GM21737 (cell line): ENCODE measurements at regions not wholly inside any gene's neighbourhood (a gene's known extent, or its start where the extent isn't known, plus 50 kb on each side); places are given as distances from the start of the nearest gene placed in this dataset.
A peak's percentile ranks its signal among the peaks of the same experiment; 100 is the strongest.

Experiments
- ATAC-seq: cut with Tn5 transposase; IDR thresholded peaks from one replicate; pipeline ENCODE4 v1.9.1; 2021; ENCODE audit warnings: mild to moderate bottlenecking, moderate library complexity; ENCODE audit not compliant: unreplicated experiment

DNA sequence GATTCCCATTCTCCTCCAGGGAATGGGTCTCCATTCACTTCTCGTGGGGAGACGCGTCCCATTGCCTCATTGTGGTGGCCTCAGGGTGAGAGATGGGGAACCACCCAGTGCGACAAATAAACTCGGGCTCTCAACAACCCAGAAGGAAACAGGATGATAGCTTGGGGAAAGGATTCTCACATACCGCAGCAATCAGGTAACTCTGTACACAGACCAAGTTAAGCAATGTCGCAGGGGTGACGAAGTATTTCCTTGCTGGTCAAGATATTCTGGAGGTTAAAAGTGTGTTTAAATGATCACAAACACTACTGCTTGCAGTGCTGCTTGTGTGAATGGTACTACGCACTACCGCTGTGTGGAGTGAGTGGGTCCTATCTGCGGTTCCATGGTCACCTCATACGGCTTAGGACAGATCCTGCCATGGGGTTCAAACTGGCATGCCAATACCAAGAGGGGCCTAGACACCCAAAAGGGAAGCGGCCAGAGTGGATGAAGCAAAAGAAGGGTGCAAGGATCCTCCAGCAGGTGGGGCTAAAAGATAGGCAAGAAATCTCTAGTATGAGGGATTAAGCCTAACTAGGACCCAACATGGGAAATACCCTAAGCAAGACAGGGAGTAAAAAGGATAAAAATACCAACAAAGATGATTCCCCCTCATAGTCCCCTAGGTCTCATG lies 143.8 kb upstream of the TMEM106B start:
- ATAC-seq = peak; percentile 62

- ATAC-seq = no peak
Measured at GRCh38 chr7:12069757-12070156, 141.3 kb upstream of the TMEM106B start.

DNA sequence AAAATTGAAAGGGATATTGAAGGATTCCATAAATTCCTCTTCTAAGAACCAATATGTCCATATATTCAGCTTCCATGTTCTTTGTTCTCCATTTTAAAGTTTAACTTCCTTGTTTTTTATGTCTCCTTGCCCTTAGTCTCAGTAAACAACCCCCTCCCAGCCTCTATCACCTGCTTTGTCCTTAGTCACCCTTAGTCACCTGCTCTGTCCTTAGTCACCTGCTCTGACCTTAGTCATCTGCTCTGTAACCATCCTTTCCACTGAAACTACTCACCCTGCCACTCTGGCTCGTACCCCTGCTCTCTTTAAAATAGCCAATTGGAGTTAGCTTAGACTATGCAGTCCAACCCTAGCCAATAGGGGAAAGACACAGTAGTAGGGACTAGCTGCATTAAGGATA lies 136.2 kb upstream of the TMEM106B start:
- ATAC-seq = no peak

DNA sequence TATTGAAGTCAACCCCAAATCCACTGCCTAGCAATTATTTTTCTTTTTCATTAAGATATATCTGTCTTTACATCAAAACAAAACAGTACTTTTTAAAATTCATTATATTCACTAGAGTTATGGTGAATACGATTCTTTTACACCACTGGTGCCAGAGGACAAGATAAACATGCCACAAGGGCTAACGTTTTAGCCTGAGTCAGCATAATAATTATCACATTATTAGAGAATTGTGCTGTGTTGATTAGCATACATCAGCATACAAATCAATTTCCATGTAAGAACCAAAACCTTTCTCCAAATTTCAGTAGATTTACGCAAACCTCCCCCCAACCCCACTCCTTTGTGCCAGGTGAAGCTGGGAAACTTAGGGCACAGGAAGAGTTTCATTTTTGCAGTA lies 131.1 kb upstream of the TMEM106B start:
- ATAC-seq = no peak

GRCh38 chr7:12085516-12085915 lies 125.6 kb upstream of the TMEM106B start:
- no peak for ATAC-seq

DNA sequence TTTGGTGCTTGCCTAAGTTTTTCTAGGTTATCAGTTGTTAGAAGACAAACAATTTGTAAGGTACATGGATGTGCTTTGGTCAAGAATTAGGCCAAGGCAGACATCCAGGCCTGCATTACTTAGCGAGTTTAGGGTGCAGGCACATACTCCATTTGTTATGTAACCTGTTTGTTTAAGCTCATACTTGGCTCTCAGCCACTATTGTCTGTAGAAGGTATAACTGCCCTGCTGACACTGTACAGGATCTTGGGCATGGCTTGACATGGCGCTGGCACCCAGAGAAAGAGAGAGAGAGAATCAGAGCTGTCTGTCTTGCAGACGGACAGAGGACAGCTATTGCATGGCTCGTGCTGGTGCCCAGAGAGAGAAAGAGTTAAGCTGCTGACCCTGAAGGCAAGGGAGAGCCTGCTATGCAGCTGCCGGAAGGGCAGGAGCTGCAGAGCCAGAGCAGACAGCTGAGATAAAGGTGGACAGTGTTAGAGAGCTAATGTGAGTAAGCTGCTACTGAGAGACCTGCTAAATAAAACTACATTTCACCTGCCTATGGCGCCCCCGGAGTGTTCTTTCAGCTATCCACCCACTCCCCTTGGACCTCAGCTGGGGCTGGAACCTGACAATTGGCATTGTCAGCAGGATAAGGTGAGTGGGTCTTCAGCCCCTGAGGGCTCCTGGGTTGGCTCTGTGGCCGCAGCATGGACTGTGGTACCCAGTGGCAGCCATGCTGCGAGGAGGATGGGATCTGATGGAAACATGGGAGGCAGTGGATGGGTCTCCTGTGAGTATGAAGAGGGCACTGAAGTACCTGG lies 120.9 kb upstream of the TMEM106B start:
- no peak for ATAC-seq

- ATAC-seq = no peak
Measured at GRCh38 chr7:12090757-12091221, 120.3 kb upstream of the TMEM106B start.

DNA sequence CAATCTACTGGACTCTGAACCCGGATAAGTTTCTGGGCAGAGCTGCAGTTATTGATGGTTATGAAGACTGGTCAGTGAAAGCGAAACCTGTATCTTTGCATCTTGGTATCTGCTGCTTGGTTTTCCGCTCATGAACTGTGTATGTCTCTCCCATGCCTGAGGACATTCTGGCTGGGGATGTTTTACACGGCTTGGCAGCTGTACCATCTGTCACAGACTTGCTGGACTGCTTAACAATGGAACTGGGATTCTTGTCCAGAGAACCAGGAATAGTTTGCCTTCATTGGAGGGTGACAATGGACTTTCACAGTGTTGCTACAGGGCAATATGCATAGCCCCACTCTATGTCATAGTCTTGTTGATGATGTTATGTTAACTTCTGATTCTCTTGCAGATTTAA lies 119.9 kb upstream of the TMEM106B start:
- no peak for ATAC-seq

DNA sequence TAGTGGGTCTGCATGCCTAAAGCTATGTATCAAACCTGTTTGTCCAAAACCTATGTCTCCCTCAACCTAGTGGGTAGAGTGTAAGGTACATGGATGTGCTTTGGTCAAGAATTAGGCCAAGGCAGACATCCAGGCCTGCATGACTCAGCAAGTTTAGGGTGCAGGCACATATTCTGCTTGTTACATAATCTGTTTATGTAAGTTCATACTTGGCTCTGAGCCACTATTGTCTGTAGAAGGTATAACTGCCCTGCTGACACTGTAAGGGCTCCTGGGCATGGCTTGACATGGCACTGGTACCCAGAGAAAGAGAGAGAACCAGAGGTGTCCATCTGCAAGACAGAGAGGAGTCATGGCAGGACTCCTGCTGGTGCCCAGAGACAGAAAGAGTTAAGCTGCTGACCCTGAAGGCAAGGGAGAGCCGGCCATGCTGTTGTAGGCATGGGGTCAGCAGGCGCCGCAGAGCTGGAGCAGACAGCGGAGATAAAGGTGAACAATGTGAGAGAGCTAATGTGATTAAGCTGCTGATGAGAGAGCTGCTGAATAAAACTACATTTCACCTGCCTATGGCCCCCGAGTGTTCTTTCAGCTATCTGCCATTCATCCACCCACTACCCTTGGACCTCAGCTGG lies 118.5 kb upstream of the TMEM106B start:
- ATAC-seq = no peak

GRCh38 chr7:12093365-12093764 lies 117.7 kb upstream of the TMEM106B start:
- no peak for ATAC-seq

GRCh38 chr7:12094365-12094921 lies 116.7 kb upstream of the TMEM106B start:
- no peak for ATAC-seq

GRCh38 chr7:12102126-12102525 lies 109.0 kb upstream of the TMEM106B start:
- no peak for ATAC-seq

GRCh38 chr7:12102527-12102926 lies 108.6 kb upstream of the TMEM106B start:
- no peak for ATAC-seq

GRCh38 chr7:12103948-12104347 lies 107.1 kb upstream of the TMEM106B start:
- ATAC-seq = no peak

GRCh38 chr7:12107381-12107780 lies 103.7 kb upstream of the TMEM106B start:
- ATAC-seq = no peak

- no peak for ATAC-seq
Measured at GRCh38 chr7:12107841-12108254, 103.2 kb upstream of the TMEM106B start.

DNA sequence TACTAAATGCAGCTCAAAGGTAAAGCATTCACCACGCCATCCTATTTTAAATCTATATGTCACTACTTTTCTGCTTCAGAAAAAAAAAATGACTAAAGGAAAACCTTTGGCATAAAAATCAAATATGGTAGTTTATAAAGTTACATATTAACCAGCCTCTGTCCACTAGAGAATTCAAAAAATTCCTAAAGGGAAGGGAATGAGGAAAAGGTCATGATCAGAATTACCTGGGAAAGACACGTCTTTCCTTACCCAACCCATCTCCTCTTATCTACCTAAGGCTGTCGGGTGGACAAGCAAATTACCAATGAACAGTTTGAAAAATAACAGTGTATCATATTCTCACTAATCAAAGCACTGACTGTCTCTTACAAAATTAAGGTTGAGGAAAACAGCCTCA lies 100.7 kb upstream of the TMEM106B start:
- no peak for ATAC-seq

DNA sequence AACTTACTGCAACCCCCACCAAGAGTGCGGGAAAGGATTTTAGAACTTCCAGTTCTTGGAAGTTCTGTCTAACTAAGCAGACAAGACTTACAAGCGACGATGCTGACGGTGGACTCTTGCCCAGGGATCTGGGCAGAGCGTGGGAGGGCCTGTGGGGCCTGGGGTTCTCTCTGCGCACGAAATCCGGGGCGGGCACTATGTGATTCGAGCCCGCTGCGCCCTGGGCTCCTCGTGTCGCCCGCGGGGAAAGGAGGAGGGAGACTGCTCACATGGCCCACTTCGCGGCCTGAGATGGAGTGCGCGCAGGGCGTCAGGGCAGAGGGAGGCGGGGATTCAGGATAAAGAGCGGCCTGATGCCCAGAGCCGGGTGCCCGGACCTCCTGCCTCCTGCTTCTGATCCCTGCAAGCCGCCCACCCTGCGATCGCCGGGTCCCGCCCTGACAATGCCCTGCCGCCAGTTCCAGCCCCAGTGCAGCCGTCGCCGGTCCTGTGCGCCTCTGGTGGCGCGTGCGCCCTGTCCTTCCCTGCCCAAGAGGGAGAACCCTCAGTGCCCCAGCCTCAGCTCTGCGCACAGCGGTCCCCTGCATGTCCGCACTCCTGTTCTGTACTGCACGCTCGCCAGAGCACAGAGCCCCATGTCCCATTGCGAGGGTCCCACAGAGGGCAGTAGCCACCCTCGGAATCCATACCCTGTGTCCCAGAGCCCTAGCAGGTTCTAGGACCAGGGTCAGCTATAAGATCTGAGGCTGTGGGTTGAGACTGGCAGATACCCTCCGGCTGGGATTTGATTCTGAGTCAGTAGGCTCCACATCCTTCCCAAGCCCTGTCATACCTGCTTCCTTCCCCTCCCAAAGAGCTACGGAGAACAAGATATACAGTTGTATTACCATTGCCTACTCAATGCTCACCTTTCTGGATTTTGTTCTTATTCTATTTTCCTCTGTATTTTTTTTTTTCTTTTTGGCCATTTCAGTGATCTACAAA lies 99.4 kb upstream of the TMEM106B start:
- no peak for ATAC-seq

GRCh38 chr7:12117170-12117569 lies 93.9 kb upstream of the TMEM106B start:
- no peak for ATAC-seq

DNA sequence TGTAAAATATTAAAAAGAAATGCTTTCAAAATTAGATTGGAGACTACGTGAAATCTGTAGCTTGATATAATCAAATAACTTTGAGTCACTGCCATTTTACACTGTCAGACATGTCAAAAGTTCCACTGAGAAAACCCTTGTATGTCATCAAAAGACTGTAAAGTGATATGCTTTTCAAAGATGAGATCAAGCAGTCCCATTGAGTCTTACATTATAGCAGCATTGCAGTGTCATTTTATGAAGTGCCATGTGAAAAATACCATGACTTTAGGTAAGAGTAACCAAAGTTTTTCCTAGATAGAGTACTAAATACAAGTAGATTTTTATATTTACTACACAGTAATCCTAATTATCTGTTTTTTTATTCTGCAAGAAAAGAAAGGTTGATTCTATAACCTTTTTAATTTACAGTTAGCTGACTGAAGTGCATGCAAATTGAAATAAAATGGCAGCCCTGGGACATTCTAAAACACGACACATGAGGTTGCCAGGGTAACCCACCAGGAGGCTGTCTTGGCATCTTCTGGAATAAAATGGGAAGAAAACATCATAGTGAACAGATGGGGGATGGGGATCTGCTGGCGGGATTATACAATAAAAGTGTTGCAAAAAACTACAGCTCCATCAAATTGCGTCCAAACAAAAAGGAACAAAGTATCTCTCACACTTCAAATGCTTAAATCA lies 91.3 kb upstream of the TMEM106B start:
- ATAC-seq = no peak
